ENCODE measurements at regions not wholly inside any gene's neighbourhood (a gene's known extent, or its start where the extent isn't known, plus 50 kb on each side); places are given as distances from the start of the nearest gene placed in this dataset.

DNA sequence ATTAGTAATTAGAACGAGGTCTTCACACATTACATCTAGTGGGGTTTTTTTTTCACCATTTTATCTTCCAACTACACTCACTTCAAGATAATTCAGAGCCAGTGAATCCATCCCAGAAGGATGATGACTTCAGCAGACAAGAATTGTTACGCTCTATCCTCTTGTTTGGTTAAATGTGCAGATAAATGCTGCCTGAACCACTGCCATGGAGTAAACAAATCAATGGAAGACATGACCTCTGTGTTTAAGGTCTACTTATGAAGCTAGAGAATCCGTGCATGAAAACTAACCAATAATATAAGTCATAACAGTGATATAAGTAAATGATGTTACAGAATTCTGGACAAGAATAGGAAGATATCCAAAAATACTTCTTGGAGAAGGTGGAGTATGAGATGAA, 602.6 kb downstream of the TLR4 start:
- no peak for DNase-seq (ENCODE audit: low spot score)

DNA sequence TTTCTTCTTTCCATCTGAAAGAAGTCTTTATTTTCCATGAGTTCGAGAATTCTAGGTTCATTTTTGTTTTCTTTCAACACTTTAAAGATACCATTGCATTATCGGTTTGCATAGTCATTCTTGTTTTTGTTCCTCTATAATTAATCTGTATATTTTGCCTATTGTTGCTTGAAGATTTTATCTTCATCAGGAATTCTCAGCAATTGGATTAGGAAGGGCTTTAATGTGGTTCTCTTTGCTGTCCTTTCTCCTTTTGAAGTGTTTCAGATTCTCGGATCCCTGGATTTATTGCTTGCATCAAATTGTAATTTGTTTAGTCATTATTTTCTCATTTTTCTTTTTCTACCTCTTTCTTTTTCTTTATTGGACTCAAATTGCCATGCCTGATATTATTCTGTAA, 609.8 kb downstream of the TLR4 start:
- DNase-seq (ENCODE audit: low spot score) = no peak

DNA sequence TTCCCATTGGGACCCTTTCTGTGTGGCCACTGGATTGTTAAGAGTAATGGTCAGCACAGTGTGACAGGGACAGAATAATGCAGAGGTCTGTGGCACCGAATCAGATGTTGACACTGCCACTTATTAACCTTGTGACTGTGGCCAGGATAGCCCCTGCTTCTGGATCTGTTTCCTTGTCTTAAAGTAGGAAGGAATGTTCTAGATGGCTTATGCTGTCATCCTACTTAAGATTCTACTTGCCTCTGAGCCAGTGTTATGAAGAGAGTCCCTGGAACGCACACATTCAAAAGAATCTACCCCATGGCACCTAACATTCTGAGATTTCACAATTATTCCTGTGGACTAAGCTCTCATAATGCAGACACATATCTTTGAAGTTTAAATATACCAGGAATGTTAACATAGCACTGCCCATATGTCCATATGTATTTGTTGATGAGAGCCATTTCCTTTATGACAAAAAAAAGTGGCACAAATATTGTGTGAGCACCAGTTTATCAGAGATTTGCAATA, 612.7 kb downstream of the TLR4 start:
- DNase-seq (ENCODE audit: low spot score) = no peak

DNA sequence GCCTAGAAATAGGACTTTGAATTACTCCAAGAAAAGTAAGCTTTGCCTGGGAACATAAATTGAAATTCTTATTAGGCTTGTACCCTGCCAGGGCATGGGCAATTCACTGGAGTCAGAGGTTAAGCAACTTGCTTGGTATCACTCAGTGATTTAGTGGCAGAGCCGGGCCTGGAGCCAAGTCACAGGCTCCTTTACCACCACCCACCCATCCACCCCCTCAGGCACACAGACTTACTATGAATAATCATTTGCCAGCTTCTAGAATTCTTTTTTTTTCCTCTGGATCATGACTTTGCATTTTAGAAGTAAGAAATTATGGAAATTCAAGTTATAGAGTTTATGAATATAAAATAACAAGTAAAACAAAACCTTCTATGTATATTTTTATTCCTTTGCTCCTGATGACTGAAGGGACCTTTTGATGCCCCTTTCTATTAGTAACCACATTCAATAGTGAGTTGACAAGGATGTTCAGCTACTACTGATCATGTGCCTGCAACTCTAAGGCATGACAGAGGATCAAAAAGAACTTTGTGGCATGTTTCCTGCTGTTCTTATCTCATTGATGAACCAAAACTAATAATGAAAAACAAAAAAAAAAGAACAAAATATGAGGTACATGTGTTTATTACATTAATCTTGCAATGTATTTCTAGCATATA, 614.7 kb downstream of the TLR4 start:
- no peak for DNase-seq (ENCODE audit: low spot score)

DNA sequence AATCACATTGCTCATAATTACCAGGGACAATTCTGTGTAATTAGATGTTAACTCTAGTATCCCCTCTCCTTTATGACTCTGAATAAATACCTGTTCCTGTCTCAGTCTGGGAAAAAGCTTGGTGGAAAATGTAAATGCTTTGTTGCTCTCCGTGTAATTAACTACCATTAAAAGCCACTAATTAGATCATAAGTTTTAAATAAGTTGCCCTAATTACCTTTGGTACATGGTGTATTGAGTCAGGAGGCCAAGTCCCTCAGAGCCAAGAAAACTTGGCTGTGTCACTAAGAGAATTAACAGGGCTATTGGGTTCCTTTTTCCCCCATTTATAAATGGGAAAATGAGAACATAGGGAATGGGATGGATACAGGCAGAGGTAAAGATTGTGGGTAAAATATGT, 617.6 kb downstream of the TLR4 start:
- no peak for DNase-seq (ENCODE audit: low spot score)

DNA sequence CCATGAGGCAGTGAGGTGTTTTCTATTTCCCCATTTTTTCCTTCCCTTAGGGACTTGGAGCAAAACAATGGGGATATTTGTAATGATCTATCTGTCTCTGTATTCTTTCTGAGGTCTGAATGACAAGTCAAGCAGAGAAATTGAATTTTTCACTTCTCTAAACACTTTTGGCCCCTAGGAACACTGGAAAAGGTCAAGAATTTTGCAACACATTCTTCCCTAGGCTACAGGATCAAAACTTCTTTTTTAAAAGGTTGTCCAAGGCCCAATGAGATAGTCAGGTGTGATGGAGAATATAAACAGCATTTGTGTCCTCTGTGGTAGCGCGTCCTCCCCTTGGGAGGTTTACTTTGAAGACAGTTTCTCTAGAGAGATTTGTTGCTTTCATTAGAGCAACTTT, 620.5 kb downstream of the TLR4 start:
- DNase-seq (ENCODE audit: low spot score) = no peak

DNA sequence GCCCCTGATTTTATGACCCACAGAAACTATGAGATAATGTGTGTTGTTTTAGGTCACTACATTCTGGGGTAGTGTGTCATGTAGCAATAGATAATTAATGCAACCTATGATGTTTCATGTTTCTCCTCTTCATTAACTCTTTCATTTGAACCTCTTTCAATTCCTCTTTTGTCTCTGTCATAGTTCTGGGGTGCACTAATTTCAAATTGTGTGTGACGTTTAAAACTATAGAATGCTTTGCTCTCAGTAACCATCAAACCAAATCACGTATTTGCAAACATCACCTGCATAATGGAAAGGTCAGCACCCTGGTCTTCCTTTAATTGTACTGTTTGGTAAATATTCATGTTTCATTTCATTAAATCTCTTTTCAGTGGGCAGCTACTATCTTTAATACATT, 621.6 kb downstream of the TLR4 start:
- no peak for DNase-seq (ENCODE audit: low spot score)

DNA sequence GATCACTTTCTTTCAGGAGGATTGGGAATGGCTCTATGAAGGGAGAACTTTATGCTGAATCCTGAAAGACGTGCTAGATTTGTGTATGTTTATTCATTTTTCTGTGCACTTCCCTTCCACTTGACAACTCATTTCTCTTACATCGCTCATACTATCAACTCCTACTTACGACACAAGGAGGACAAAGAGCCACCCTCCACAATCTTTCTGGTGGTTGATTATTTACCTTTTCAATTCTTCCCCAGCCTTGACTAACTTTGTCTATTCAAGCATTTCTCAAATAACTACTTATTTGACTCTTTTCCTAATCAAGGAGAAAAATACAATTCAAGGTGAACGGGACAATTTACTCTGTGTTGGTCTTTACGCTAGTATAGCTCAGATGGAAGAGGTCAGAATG, 622.1 kb downstream of the TLR4 start:
- DNase-seq (ENCODE audit: low spot score) = no peak

DNA sequence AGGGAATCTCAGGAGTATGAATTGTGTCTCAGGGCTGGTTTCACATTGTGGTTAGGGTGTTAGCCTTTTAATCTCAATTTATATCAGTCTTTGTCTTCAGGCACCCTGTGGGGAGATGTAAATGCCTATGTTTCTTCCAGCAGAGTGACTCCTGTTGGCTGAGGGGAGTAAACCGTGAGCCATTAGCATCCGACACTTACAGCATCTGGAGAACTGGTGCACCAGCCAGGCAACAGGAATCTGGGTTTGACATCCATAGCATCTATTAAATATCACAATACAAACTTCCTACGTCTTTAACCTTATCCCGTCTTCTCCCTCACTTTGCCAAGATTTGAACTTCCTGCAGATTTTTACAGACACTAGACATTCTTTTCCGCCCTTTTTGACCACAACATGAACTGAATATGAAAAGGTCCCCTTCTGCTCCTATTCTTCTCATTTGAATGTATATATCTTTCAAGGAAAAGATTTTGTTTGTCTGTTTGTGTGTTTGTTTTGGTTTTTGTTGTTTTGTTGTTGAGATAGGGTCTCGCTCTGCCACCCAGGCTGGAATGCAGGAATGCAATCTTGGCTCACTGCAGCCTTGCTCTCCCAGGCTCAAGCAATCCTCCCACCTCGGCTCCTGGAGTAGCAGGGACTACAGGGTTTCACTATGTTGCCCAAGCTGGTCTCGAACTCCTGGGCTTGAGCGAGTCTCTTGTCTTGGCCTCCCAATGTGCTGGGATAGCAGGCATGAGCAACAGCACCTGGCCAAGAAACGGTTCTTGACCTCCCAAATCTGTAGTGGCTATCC, 626.2 kb downstream of the TLR4 start:
- no peak for DNase-seq (ENCODE audit: low spot score)

DNA sequence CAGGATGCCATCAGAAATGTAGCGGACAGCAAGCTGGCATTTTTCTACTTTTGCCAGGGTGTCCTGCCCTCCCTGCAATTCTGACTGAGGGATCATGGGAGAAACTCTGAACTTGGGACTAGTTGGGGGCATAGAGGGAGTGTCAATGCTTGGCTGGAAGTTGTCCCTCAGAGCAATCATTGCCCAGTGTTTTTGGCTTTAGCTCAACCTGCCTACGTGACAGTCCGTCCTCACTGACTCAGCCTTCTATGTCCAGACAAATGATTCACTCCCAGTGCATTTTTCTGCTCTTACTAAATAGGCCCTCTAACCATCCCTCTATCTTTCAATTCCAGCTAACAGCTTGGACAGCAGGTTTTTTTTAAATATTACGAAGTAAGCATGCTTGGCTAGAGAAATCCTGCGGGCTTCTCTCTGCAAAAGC, 627.4 kb downstream of the TLR4 start:
- DNase-seq (ENCODE audit: low spot score) = peak; percentile 65

DNA sequence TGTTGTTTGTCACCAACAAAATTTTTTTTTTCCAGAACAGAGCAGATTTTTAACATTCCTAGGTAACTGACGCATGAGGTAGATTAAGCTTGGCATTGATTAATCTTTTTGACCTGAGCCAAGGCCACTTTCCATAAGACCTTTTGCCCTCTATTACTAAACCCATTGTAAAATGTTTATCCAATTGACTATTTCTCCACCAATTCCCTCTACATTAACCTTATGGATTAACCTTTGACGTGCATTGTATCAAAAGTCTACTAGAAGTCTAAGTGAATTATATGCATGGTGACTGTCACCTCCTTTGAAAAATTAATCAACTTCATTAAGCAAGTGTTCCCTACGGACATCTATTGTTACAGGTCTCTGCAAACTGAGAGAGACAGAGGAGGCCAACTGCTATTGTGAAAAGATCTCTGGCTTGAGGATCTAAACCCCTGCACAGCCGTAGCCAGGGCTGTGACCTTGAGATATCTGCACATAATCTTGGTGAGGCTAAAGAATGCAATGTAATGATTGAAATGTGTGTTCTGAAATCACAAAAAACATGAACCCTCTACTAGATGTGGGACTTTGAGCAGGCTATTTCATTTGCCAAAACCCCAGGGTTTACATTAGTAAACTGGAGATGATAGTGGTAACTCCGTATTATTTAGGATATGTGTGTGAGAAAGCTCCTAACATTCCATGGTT, 632.2 kb downstream of the TLR4 start:
- DNase-seq (ENCODE audit: low spot score) = no peak

DNA sequence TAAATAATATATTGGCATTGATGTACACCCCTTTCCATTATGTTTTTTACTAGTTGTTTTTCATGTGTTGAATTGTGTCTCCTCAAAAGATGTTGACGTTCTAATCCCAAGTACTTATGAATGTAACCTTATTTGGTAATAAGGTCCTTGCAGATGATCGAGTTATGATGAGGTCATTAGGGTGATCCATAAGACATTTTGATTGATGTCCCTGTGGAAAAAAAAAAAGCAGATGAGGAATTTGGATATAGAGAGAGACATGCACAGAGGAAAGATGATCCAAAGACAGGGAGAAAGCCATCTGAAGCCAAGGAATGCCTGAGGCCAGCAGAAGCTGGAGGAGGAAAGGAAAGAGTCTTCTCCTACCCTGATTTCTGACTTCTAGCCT, 632.7 kb downstream of the TLR4 start:
- no peak for DNase-seq (ENCODE audit: low spot score)

DNA sequence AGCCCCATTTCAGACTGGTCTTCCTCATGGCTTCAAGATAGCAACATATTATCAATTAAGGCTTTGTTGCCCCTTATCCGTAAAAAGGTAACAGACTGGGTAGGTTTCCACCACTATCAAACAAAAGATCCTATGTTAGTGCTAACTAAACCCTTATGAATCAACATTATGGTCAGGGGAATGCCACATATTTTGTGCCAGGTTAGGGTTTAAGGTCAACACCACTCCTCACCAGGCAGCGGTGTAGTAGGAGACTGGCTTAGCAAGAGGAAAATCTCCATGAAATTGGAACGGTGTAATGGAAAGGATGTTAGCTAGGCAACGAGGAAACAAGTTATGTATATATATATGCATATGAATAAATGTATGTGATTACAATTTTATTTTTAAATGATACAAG, 655.8 kb downstream of the TLR4 start:
- no peak for DNase-seq (ENCODE audit: low spot score)

DNA sequence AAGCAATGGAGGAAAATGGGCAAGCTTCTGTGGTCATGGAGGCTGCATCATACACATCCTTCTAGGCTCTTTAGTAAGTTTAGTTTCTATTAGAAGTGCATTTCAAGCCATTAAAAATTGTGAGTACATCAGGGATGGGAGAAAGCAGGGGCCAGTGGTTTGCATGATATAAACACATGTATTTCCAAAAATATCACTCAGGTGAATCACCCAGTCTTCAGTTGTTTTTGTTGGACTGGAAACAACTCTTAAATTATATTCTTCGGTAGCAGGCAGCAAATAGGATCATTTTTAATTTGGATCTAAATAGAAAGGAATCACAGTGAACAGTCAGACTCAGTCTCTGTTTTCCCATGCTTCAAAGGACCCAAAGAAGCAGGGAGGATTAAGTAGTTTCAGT, 657.9 kb downstream of the TLR4 start:
- no peak for DNase-seq (ENCODE audit: low spot score)

DNA sequence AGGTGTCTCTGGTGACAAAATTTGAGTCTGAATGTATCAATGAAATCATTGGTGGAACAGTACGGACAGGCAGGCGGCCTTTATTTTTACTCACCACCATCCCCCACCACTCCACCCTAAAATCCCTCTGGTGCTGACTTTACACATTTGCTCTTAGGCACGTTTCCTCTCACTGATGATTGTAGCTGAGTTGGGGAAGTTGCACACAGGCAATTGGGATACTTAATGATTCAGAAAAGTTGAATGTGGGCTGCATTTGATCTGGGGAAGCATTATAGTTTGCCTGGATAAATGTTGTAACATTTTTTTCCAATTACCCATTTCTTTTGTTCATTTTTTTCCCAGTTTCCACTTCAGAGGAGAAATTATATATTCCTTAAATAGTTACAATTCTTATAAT, 658.4 kb downstream of the TLR4 start:
- no peak for DNase-seq (ENCODE audit: low spot score)

DNA sequence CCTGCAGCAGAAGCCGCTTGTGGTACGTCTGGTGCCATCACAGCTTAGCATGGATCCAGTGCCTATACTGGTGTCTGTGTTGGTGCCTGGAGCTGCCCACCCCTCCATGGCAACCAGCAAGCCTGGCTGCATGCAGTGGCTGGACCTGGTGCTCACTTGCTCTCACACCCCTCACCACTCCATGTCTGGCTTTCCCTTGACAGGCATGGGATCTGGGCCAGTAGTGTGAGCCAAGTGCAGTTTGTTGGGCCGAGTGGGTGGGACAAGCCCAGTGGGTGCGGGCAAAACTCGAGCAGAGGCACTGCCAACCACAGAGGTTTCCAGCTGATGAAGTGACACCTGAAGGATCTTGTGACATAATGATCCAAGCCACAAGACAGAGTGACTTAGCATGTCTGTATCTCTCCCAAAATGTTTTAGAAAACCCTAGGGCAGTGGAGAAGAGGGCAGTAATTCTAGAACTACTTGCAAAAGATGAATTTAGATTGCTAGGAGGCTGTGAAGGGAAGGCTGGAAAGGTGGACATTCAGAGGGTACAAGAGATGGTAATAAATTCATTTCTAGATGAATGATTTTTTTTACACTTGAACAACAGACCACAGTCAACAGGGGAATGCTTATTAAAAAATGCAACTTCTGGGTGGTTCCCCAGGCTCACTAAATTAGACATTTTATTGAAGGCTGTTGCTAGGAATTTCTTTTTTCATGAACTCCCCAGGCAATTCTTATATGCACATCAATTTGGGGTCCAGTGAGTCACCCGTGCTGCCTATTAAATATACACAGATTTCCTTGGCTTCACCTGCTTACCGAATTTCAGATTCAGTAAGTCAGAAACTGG, 660.3 kb downstream of the TLR4 start:
- no peak for DNase-seq (ENCODE audit: low spot score)

DNA sequence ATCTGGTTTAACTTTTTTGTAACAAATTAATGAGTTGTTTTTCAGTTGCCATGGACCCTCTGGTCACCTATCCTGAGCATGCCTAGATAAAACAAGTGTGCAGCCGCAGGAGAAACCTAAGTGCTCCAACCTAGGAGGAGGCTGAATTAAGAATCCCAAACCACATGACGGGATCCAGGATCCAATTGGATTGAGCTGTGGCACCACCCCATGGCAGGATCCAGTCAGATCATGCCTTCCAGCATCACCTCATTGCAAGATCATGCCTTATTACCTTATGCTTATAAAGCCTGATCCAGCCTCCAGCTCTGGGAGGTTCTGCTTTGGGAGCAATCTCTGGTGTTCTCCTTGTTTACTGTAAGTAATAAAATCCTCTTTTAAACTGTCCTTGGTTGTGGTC, 662.0 kb downstream of the TLR4 start:
- no peak for DNase-seq (ENCODE audit: low spot score)

DNA sequence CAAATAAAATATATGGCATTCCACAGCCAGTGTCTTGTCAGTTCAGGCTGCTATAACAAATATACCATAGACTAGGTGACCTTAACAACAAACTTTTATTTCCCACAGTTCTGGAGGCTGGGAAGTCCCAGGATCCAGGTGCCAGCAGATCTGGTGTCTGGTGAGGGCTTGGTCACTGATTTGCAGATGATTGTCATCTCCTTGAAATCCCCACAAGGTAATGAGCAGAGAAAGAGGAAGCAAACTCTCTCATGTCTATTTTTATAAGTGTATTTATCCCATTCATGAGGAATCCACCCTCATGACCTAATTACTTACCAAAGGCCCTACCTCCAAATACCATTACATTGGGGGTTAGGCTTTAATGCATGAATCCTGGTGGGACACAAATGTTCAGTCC, 663.2 kb downstream of the TLR4 start:
- DNase-seq (ENCODE audit: low spot score) = no peak

DNA sequence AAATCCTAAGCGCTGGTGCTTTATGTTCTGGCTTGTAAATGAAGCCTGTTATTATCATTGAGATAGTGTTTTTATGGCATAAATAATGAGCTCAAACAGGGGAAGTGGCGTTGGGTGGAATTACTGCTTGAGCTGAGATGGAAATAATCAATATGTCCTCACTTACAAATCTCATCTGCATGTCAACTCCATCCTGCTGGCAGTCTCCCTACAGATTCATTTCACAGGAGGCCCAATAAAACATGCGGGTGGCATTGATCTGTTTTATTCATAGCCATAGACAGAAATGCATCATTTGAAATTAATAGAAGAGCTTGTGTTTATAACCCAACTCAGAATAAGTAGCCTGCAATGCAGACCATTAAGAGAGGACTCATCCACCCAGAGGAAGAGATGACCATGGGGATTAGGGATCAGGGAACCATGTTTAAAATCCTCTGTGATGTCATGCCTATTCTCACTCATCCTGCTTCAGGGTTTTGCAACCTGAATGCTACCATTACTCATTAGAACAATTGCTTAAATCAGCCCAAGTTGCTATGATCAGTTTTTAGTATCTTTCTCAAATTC, 680.4 kb downstream of the TLR4 start:
- no peak for DNase-seq (ENCODE audit: low spot score)

DNA sequence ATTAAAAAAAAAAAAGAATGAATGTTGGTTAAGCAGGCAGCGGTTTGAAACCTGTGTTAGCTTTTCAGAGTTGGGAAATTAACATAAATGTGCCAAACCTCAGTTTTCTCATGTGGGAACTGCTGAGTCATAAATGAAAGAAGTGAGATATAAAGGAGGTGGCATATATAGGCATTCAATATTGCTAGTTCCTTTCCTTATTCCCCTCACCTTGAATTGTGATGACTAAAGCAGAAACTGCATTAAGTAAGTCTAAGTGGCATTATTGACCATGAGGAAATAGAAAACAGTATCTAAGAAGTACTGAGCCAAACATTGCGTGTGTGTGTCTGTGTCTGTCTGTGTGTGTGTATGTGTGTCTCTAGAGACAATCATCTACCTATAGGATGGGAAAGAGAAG, 691.2 kb downstream of the TLR4 start:
- no peak for DNase-seq (ENCODE audit: low spot score)

DNA sequence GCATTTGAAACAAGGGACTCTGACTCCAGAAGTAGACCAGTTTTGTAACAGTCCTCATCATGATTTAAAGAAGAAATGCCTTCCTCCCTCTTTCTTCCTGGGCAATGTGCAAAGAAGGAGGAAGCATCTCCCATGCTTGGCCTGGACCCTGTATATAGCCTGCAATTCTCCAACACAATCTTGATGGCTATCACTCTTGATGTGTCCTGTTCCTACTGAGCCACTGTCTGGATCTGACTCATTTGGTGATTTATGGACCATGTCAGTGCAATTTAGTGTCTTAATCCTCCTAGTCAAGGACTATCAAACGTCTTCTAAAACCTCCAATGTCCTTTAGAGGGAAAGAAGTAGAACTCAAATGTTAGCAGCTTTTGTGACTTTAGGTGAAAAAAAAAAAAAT, 697.3 kb downstream of the TLR4 start:
- DNase-seq (ENCODE audit: low spot score) = no peak

DNA sequence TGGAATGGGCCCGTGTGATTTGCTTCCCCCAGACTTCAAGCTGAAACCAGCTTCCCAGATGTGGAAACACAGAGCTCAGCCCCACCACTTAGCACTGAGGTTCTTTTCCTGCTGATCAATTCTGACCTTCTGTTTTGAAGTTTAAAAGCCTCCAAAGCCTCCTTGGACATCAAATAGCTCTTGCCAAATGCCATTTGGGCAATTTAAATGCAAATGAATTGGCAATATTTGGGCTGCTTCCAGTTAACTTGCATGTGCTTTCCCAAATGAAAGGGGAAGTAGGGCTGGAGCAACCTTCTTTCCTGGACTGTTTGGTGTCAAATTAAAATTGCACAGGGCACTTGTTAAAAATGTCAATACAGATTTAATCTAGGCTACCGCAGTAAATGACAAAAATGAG, 710.5 kb downstream of the TLR4 start:
- DNase-seq (ENCODE audit: low spot score) = no peak
